A549 (cell line): ENCODE measurements at regions not wholly inside any gene's neighbourhood (a gene's known extent, or its start where the extent isn't known, plus 50 kb on each side); places are given as distances from the start of the nearest gene placed in this dataset.
A peak's percentile ranks its signal among the peaks of the same experiment; 100 is the strongest.

Experiments
- ATAC-seq, 2 experiments: fragments of 200-7000 bp in 1 of 2; fragments of >200 bp in 1 of 2; cut with Nextera tagmentation in 1 of 2; cut with Tn5 transposase in 1 of 2; 3 replicates each; pipeline versions ENCODE4 v1.8.0 to v1.9.1; 2018 to 2020; ENCODE audit warnings: mild to moderate bottlenecking in 1 of 2, moderate library complexity in 1 of 2
- CTCF ChIA-PET: fragments of 300-600 bp; sonication (Branson Sonifier 250); formaldehyde crosslinking; extraction: SDS; loops from one replicate; lab custom pipeline; 2021; ENCODE audit warnings: antibody characterized with exemption, inconsistent platforms; lab: Yijun Ruan, JAX
- POLR2A ChIA-PET: fragments of 350-600 bp; formaldehyde crosslinking; extraction: SDS; loops from one replicate; lab custom pipeline; 2021; ENCODE audit warnings: antibody characterized with exemption, inconsistent platforms; lab: Yijun Ruan, JAX
- DNase-seq, 2 experiments: peaks; one replicate each; pipeline versions ENCODE4 v3.0.0 to v3.0.0-alpha.2; 2011 to 2016; ENCODE audit warnings: low read depth in 1 of 2, low spot score in 1 of 2
- FAIRE-seq: peaks from 2 replicates; lab custom pipeline; 2011; peaks lifted over from hg19 to GRCh38; lab: Jason Lieb, UNC
- H3K27ac ChIP-seq, 2 experiments: fragments of >200 bp; sonication (Bioruptor Twin); formaldehyde crosslinking; 3 replicates each; pipeline ENCODE4 v1.5.1; 2016 to 2017
- H3K4me1 ChIP-seq: fragments of >200 bp; sonication (Bioruptor Twin); formaldehyde crosslinking; 3 replicates; pipeline ENCODE4 v1.6.1; 2016
- H3K4me2 ChIP-seq: fragments of >200 bp; sonication (Bioruptor Twin); formaldehyde crosslinking; 3 replicates; pipeline ENCODE4 v1.6.1; 2016
- H3K4me3 ChIP-seq: fragments of >200 bp; sonication (Bioruptor Twin); formaldehyde crosslinking; 3 replicates; pipeline ENCODE4 v1.5.1; 2016
- H3K9me3 ChIP-seq: fragments of >200 bp; sonication (Bioruptor Twin); formaldehyde crosslinking; 3 replicates; pipeline ENCODE4 v1.6.1; 2016
- ATOH8 ChIP-seq: fragments of 250-450 bp; sonication (Bioruptor Pico); IDR thresholded peaks from 2 replicates; pipeline ENCODE4 v1.5.0; 2020; ENCODE audit warnings: low read depth, mild to moderate bottlenecking, moderate library complexity
- CHD4 ChIP-seq: fragments of 200-600 bp; sonication (generic); IDR thresholded peaks from 2 replicates; pipeline ENCODE4 v1.6.1; 2016; ENCODE audit warnings: antibody characterized with exemption, mild to moderate bottlenecking, borderline replicate concordance
- EP300 ChIP-seq, 2 experiments: fragments of >200 bp; sonication (Bioruptor Twin); formaldehyde crosslinking; IDR thresholded peaks; 2 replicates in 1 of 2; 3 replicates in 1 of 2; pipeline ENCODE4 v1.6.1; 2016 to 2017
- FOSB ChIP-seq: fragments of 250-450 bp; sonication (Bioruptor Pico); IDR thresholded peaks from 2 replicates; pipeline ENCODE4 v1.5.0; 2020; ENCODE audit warnings: mild to moderate bottlenecking, moderate library complexity
- FOSL2 ChIP-seq, 2 experiments: fragments of 450-650 bp in 1 of 2; fragments of >200 bp in 1 of 2; sonication (Bioruptor Twin) in 1 of 2; formaldehyde crosslinking; IDR thresholded peaks; 2 replicates each; pipeline versions ENCODE4 v1.5.0 to v1.6.1; 2016 to 2020; ENCODE audit warnings: mild to moderate bottlenecking in 1 of 2, moderate library complexity in 1 of 2
- HMGXB4 ChIP-seq: fragments of 250-450 bp; sonication (Bioruptor Pico); IDR thresholded peaks from 2 replicates; pipeline ENCODE4 v1.5.0; 2021; ENCODE audit warnings: mild to moderate bottlenecking, moderate library complexity, borderline replicate concordance
- HOXB13 ChIP-seq: fragments of 250-450 bp; sonication (Bioruptor Pico); IDR thresholded peaks from 2 replicates; pipeline ENCODE4 v1.5.0; 2020; ENCODE audit warnings: low read depth, mild to moderate bottlenecking, moderate library complexity
- JUNB ChIP-seq: fragments of >200 bp; sonication (Bioruptor Twin); formaldehyde crosslinking; IDR thresholded peaks from 2 replicates; pipeline ENCODE4 v1.6.1; 2016
- KDM5A ChIP-seq: fragments of 200-600 bp; sonication (generic); IDR thresholded peaks from 2 replicates; pipeline ENCODE4 v1.6.1; 2016; ENCODE audit warnings: antibody characterized with exemption, mild to moderate bottlenecking
- MAZ ChIP-seq: fragments of 150-350 bp; IDR thresholded peaks from 2 replicates; pipeline ENCODE4 v1.6.1; 2014; ENCODE audit warnings: antibody characterized with exemption, low read depth, low read length, borderline replicate concordance
- NFE2L2 ChIP-seq: fragments of 150-350 bp; conservative IDR thresholded peaks from 2 replicates; pipeline ENCODE4 v1.6.1; 2014; ENCODE audit warnings: low read length
- NPAS2 ChIP-seq: fragments of 250-450 bp; sonication (Bioruptor Pico); IDR thresholded peaks from 2 replicates; pipeline ENCODE4 v1.8.0; 2022; ENCODE audit warnings: mild to moderate bottlenecking, moderate library complexity, borderline replicate concordance
- NR3C1 ChIP-seq: fragments of >200 bp; sonication (Bioruptor Twin); formaldehyde crosslinking; IDR thresholded peaks from 3 replicates; pipeline ENCODE4 v1.6.1; 2017
- PBX3 ChIP-seq: IDR thresholded peaks from 2 replicates; pipeline ENCODE4 v1.6.1; 2012
- RARB ChIP-seq: fragments of 250-450 bp; sonication (Bioruptor Pico); IDR thresholded peaks from 2 replicates; pipeline ENCODE4 v1.8.0; 2021; ENCODE audit warnings: mild to moderate bottlenecking, moderate library complexity
- RCOR1 ChIP-seq: fragments of 150-350 bp; IDR thresholded peaks from 2 replicates; pipeline ENCODE4 v1.6.1; 2014; ENCODE audit warnings: antibody characterized with exemption, low read length, low read depth
- REST ChIP-seq: fragments of 200-600 bp; sonication (generic); IDR thresholded peaks from 2 replicates; pipeline ENCODE4 v1.6.1; 2016; ENCODE audit warnings: antibody characterized with exemption, mild to moderate bottlenecking, moderate library complexity
- SMC3 ChIP-seq: fragments of >200 bp; sonication (Bioruptor Twin); formaldehyde crosslinking; IDR thresholded peaks from 3 replicates; pipeline ENCODE4 v1.6.1; 2018; ENCODE audit warnings: inconsistent platforms
- SREBF2 ChIP-seq: fragments of 450-650 bp; IDR thresholded peaks from 2 replicates; pipeline ENCODE4 v1.6.1; 2014; ENCODE audit warnings: mild to moderate bottlenecking, moderate library complexity
- TFCP2L1 ChIP-seq: fragments of 250-450 bp; sonication (Bioruptor Pico); IDR thresholded peaks from 2 replicates; pipeline ENCODE4 v1.5.0; 2021; ENCODE audit warnings: mild to moderate bottlenecking
- TP53 ChIP-seq: fragments of 250-450 bp; sonication (Bioruptor Pico); IDR thresholded peaks from 2 replicates; pipeline ENCODE4 v1.5.0; 2021; ENCODE audit warnings: mild to moderate bottlenecking, moderate library complexity
- USF2 ChIP-seq: fragments of 450-650 bp; IDR thresholded peaks from 2 replicates; pipeline ENCODE4 v1.6.1; 2014; ENCODE audit warnings: antibody characterized with exemption
- WGBS: methylation state at CpG from one replicate; pipeline ENCODE4 v1.1.6; 2017; ENCODE audit errors: missing lambda C conversion rate; 5-methylcytosine and 5-hydroxymethylcytosine counted together

- no peak for FAIRE-seq
- POLR2A ChIA-PET = no interaction called here
- no peaks in the 10 kb centered on the region for H3K9me3 ChIP-seq
- no peak for ATAC-seq
- no peak for DNase-seq
- WGBS = 82% methylated on average over 4 of the region's 4 CpGs
- TF ChIP-seq JUNB (no peak), EP300 (IDR thresholded peaks at IDR 0.05) (no peak), RARB (CRISPR knock-in tag) (no peak), HOXB13 (no peak)
- TF ChIP-seq, all 56 proteins: peak for 0
- Histone ChIP-seq H3K4me2 (no peak overlapping the region), H3K27ac (peak overlapping the region in 1 of 2 experiments; percentile 13; a peak in 1 of 6 replicates), H3K4me3 (no peak overlapping the region), H3K4me1 (peaks cover 10% of the 10 kb centered on the region)
- CTCF ChIA-PET = interaction anchor here (0.9 to 1.3 kb wide), 2 partner anchors 10 to 79 kb away, joined by 3 to 6 read pairs; no protein-coding TSS in a partner anchor
Measured at GRCh38 chr10:28798428-28798955, 121.2 kb downstream of the BAMBI start.

GRCh38 chr10:28798964-28799363 is 121.6 kb downstream of the BAMBI start:
- Histone ChIP-seq H3K4me2 (no peak overlapping the region), H3K9me3 (no peaks in the 10 kb centered on the region), H3K4me1 (peaks cover 10% of the 10 kb centered on the region), H3K27ac (peak overlapping the region in 1 of 2 experiments; percentile 13; a peak in 1 of 6 replicates), H3K4me3 (no peak overlapping the region)
- WGBS = 95% methylated on average over 2 of the region's 2 CpGs
- no peak for FAIRE-seq
- ChIA-PET CTCF (interaction anchor here (0.9 to 1.3 kb wide), 2 partner anchors 10 to 78 kb away, joined by 3 to 6 read pairs; no protein-coding TSS in a partner anchor), POLR2A (no interaction called here)
- TF ChIP-seq FOSL2 (IDR thresholded peaks at IDR 0.05) (no peak), FOSL2 (CRISPR knock-in tag; IDR thresholded peaks at IDR 0.05) (no peak), NPAS2 (CRISPR knock-in tag) (no peak), SREBF2 (no peak), FOSB (CRISPR knock-in tag) (no peak), NR3C1 (no peak)
- ATAC-seq = no peak
- DNase-seq = no peak

- no peak overlapping the region for H3K27ac ChIP-seq
- ATAC-seq (no peak), FAIRE-seq (no peak), DNase-seq (no peak)
- no peak overlapping the region for H3K4me3 ChIP-seq
- TF ChIP-seq MAZ (no peak), PBX3 (no peak), KDM5A (no peak), RCOR1 (no peak), CHD4 (no peak), TFCP2L1 (CRISPR knock-in tag) (no peak)
- H3K4me1 ChIP-seq = peaks cover 10% of the 10 kb centered on the region
- no peaks in the 10 kb centered on the region for H3K9me3 ChIP-seq
- ChIA-PET POLR2A (no interaction called here), CTCF (interaction anchor here (1.0 kb wide), 1 partner anchor 39 kb away, joined by 3 read pairs; no protein-coding TSS in a partner anchor)
- no peak overlapping the region for H3K4me2 ChIP-seq
- 72% methylated on average over 5 of the region's 5 CpGs for WGBS
Measured at GRCh38 chr10:28800144-28800543, 122.8 kb downstream of the BAMBI start.

- no peak for ATAC-seq
- H3K27ac ChIP-seq = no peak overlapping the region
- no peak overlapping the region for H3K4me2 ChIP-seq
- no peak overlapping the region for H3K4me3 ChIP-seq
- no peak for DNase-seq
- ChIA-PET CTCF (interaction anchor here (0.6 to 1.0 kb wide), 2 partner anchors 10 to 41 kb away, joined by 3 read pairs; no protein-coding TSS in a partner anchor), POLR2A (no interaction called here)
- peaks cover 10% of the 10 kb centered on the region for H3K4me1 ChIP-seq
- WGBS = 94% methylated on average over 5 of the region's 5 CpGs
- H3K9me3 ChIP-seq = no peaks in the 10 kb centered on the region
- no peak for FAIRE-seq
- TF ChIP-seq REST (no peak), TP53 (no peak), SMC3 (no peak), USF2 (no peak), NFE2L2 (no peak), HMGXB4 (CRISPR knock-in tag) (no peak), FOSL2 (IDR thresholded peaks at IDR 0.05) (no peak), FOSL2 (CRISPR knock-in tag; IDR thresholded peaks at IDR 0.05) (no peak), ATOH8 (CRISPR knock-in tag) (no peak)
Measured at GRCh38 chr10:28801247-28801646, 123.9 kb downstream of the BAMBI start.
